ENCODE measurements at regions not wholly inside any gene's neighbourhood (a gene's known extent, or its start where the extent isn't known, plus 50 kb on each side); places are given as distances from the start of the nearest gene placed in this dataset.

- TF ChIP-seq CTCF (conservative IDR thresholded peaks at IDR 0.05) = no peak
- Mint-ChIP-seq H3K27me3 (ENCODE audit: low read depth) (no peaks in the 10 kb centered on the region), H3K9me3 (no peaks in the 10 kb centered on the region), H3K4me3 (no peak overlapping the region), H3K27ac (ENCODE audit: unreplicated experiment) (no peak overlapping the region), H3K36me3 (ENCODE audit: low read depth) (no peaks in the 10 kb centered on the region), H3K4me1 (no peaks in the 10 kb centered on the region)
- DNase-seq (ENCODE audit: low read depth, low spot score) = no peak
Measured at GRCh38 chr13:109625156-109625555, 161.2 kb downstream of the IRS2 start.

- DNase-seq (ENCODE audit: low read depth, low spot score) = no peak
- Mint-ChIP-seq H3K36me3 (ENCODE audit: low read depth) (peaks cover 2% of the 10 kb centered on the region), H3K4me3 (no peak overlapping the region), H3K27ac (ENCODE audit: unreplicated experiment) (no peak overlapping the region), H3K27me3 (ENCODE audit: low read depth) (no peaks in the 10 kb centered on the region), H3K4me1 (no peaks in the 10 kb centered on the region), H3K9me3 (peaks cover 6% of the 10 kb centered on the region)
- TF ChIP-seq CTCF (conservative IDR thresholded peaks at IDR 0.05) = no peak
Measured at GRCh38 chr13:109622006-109622405, 164.4 kb downstream of the IRS2 start.

GRCh38 chr13:109615721-109616420 is 170.5 kb downstream of the IRS2 start:
- peaks cover 6% of the 10 kb centered on the region for H3K9me3 Mint-ChIP-seq
- DNase-seq (ENCODE audit: low read depth, low spot score) = no peak
- no peak for TF ChIP-seq CTCF (conservative IDR thresholded peaks at IDR 0.05)
- peaks cover 2% of the 10 kb centered on the region for H3K36me3 Mint-ChIP-seq (ENCODE audit: low read depth)
- no peaks in the 10 kb centered on the region for H3K27me3 Mint-ChIP-seq (ENCODE audit: low read depth)
- H3K27ac Mint-ChIP-seq (ENCODE audit: unreplicated experiment) = no peak overlapping the region
- no peaks in the 10 kb centered on the region for H3K4me1 Mint-ChIP-seq
- no peak overlapping the region for H3K4me3 Mint-ChIP-seq

- Mint-ChIP-seq H3K27me3 (ENCODE audit: low read depth) (no peaks in the 10 kb centered on the region), H3K27ac (ENCODE audit: unreplicated experiment) (no peak overlapping the region), H3K36me3 (ENCODE audit: low read depth) (no peaks in the 10 kb centered on the region), H3K4me3 (no peak overlapping the region), H3K4me1 (no peaks in the 10 kb centered on the region), H3K9me3 (no peaks in the 10 kb centered on the region)
- no peak for TF ChIP-seq CTCF (conservative IDR thresholded peaks at IDR 0.05)
- DNase-seq (ENCODE audit: low read depth, low spot score) = no peak
Measured at GRCh38 chr13:109611912-109612691, 174.3 kb downstream of the IRS2 start.

- no peak for DNase-seq (ENCODE audit: low read depth, low spot score)
- no peaks in the 10 kb centered on the region for H3K4me1 Mint-ChIP-seq
- H3K27me3 Mint-ChIP-seq (ENCODE audit: low read depth) = no peaks in the 10 kb centered on the region
- peak; percentile 24 for TF ChIP-seq CTCF (conservative IDR thresholded peaks at IDR 0.05)
- H3K9me3 Mint-ChIP-seq = no peaks in the 10 kb centered on the region
- H3K36me3 Mint-ChIP-seq (ENCODE audit: low read depth) = no peaks in the 10 kb centered on the region
- H3K27ac Mint-ChIP-seq (ENCODE audit: unreplicated experiment) = no peak overlapping the region
- H3K4me3 Mint-ChIP-seq = no peak overlapping the region
Measured at GRCh38 chr13:109610517-109610916, 175.9 kb downstream of the IRS2 start.

Measured in neural crest cell (in vitro differentiated cells).